A673 (cell line): ENCODE measurements at regions not wholly inside any gene's neighbourhood (a gene's known extent, or its start where the extent isn't known, plus 50 kb on each side); places are given as distances from the start of the nearest gene placed in this dataset.

Experiments
- EZH2 ChIP-seq: fragments of 200-600 bp; sonication (generic); IDR thresholded peaks from 2 replicates; pipeline ENCODE4 v1.6.1; 2017; ENCODE audit warnings: borderline replicate concordance, low read depth, mild to moderate bottlenecking, mixed read lengths, antibody characterized with exemption, low read length; ENCODE audit not compliant: poor library complexity, severe bottlenecking
- TF ChIP-seq, protein P1 (sequence below): fragments of 300-800, 200-600 bp; sonication (generic); conservative IDR thresholded peaks from 2 replicates; pipeline ENCODE4 v1.5.1; 2017; ENCODE audit warnings: low read depth, mild to moderate bottlenecking, antibody characterized with exemption, low read length, moderate library complexity, mixed read lengths

DNA sequence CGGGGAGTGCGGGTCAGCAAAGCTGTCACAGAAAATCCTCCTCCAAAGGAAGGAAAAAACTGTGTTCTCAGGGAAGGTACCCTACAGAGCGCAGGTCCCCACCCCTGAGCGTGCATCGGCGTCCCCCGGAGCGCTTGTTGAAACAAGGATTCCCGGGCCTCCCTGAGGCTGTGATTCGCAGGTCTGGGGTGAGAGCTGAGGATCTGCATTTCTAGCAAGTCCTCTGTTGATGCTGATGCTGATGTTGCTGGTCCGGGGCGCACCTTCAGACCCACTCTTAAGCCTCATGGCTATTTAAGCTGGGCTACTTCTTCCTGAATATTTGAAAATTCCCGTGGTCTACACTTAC lies 226.2 kb upstream of the IGF1R start:
- TF ChIP-seq, protein P1, sequence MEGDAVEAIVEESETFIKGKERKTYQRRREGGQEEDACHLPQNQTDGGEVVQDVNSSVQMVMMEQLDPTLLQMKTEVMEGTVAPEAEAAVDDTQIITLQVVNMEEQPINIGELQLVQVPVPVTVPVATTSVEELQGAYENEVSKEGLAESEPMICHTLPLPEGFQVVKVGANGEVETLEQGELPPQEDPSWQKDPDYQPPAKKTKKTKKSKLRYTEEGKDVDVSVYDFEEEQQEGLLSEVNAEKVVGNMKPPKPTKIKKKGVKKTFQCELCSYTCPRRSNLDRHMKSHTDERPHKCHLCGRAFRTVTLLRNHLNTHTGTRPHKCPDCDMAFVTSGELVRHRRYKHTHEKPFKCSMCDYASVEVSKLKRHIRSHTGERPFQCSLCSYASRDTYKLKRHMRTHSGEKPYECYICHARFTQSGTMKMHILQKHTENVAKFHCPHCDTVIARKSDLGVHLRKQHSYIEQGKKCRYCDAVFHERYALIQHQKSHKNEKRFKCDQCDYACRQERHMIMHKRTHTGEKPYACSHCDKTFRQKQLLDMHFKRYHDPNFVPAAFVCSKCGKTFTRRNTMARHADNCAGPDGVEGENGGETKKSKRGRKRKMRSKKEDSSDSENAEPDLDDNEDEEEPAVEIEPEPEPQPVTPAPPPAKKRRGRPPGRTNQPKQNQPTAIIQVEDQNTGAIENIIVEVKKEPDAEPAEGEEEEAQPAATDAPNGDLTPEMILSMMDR = no peak
- TF ChIP-seq EZH2 = no peak
